ENCODE measurements at regions not wholly inside any gene's neighbourhood (a gene's known extent, or its start where the extent isn't known, plus 50 kb on each side); places are given as distances from the start of the nearest gene placed in this dataset.

- TF ChIP-seq TCF12 (IDR thresholded peaks at IDR 0.05; ENCODE audit: low read depth, low read length) (no peak), ATF3 (IDR thresholded peaks at IDR 0.05; ENCODE audit: borderline replicate concordance, extremely low read depth, low read depth, low read length) (no peak), CBX3 (IDR thresholded peaks at IDR 0.05; ENCODE audit: borderline replicate concordance, low read depth) (no peak), HCFC1 (IDR thresholded peaks at IDR 0.05; ENCODE audit: low read length) (no peak), E4F1 (IDR thresholded peaks at IDR 0.05; ENCODE audit: borderline replicate concordance, partially characterized antibody) (no peak), MTA2 (IDR thresholded peaks at IDR 0.05; ENCODE audit: low read depth) (no peak), NFYB (IDR thresholded peaks at IDR 0.05; ENCODE audit: insufficient read depth, low read depth, low read length) (no peak), SMARCA5 (IDR thresholded peaks at IDR 0.05) (no peak), BCLAF1 (IDR thresholded peaks at IDR 0.05) (no peak), ZBTB40 (IDR thresholded peaks at IDR 0.05; ENCODE audit: borderline replicate concordance) (no peak), SPI1 (IDR thresholded peaks at IDR 0.05; ENCODE audit: borderline replicate concordance, insufficient read depth, low read depth, low read length) (no peak), CREM (IDR thresholded peaks at IDR 0.05; ENCODE audit: low read depth) (no peak)
Measured at GRCh38 chr9:88833946-88834345, 157.3 kb upstream of the S1PR3 start (continued).
